HG03439 (cell line): ENCODE measurements at regions not wholly inside any gene's neighbourhood (a gene's known extent, or its start where the extent isn't known, plus 50 kb on each side); places are given as distances from the start of the nearest gene placed in this dataset.
"Not testable (repeated sequence)": the region's sequence is repeated elsewhere in the genome, so short reads cannot be mapped to it uniquely, and the experiment has no call there.

Experiments
- ATAC-seq: cut with Tn5 transposase; IDR thresholded peaks from one replicate; pipeline ENCODE4 v1.9.1; 2021; ENCODE audit warnings: mild to moderate bottlenecking, moderate library complexity; ENCODE audit not compliant: unreplicated experiment

DNA sequence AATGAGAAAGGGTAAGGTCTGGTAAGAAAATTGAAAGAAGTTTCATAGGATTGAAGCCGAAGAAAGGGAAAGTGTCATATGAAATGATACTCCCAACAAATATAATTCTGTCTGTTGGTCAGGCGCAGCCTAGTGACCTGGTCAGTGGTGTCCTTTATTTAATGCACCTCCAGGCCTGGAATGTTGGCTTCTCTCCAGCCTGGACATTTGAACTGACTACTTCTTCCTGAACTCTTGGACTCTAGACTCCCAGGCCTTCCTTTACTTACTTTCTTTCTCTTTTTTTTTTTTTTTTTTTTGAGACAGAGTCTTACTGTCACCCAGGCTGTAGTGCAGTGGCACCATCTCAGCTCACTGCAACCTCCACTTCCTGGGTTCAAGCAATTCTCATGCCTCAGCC, 1381.5 kb upstream of the WWC1 start:
- no peak for ATAC-seq

DNA sequence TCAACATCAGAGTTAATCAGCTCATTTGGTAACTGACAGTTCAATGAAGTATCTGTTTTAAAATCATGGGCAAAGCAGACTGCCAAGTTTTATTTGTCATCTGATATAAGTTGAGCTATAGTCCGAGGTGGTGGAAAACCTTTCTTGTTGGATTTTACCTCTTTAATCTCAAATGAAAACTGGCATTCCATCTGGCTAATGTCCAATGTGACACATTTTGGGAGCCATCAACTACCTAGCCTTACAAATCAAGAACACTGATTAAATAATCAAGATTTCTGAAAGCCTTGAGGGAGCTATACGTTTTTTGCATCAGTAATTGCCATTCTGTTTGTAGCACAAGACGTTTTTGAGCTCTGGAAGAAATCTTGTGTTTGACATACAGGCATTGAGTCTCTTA, 1380.5 kb upstream of the WWC1 start:
- ATAC-seq, result no peak

GRCh38 chr5:166916021-166916420, 1375.4 kb upstream of the WWC1 start:
- ATAC-seq, result no peak

DNA sequence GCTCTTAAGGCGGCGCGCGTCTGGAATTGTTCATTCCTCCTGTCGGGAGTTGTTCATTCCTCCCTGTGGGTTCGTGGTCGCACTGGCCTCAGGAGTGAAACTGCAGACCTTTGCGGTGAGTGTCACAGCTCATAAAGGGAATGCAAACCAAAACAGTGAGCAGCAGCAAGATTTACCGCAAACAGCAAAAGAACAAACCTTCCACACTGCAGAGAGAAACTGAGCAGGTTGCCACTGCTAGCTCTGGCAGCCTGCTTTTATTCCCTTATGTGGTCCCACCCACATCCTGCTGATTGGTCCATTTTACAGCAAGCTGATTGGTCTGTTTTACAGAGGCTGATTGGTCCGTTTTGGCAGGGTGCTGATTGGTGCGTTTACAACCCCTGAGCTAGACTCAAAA, 1365.3 kb upstream of the WWC1 start:
- no peak for ATAC-seq

DNA sequence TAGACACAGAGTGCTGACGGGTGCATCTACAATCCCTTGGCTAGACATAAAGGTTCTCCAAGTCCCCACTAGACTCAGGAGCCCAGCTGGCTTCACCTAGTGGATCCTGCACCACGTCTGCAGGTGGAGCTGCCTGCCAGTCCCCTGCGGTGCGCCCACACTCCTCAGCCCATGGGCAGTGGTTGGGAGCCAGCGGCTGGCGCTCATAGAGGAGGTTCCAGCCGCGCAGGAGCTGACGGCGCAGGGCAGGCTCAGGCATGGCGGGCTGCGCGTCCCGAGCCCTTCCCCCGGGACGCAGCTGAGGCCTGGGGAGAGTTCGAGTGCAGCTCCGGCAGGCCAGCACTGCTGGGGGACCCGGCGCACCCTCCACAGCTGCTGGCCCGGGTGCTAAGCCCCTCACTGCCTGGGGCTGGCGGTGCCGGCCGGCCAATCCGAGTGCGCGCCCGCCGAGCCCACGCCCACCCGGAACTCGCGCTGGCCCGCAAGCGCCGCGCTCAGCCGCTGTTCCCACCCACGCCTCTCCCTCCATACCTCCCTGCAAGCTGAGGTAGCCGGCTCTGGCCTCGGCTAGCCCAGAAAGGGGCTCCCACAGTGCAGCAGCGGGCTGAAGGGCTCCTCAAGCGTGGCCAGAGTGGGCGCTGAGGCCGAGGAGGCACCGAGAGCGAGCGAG, 1364.5 kb upstream of the WWC1 start:
- not testable (repeated sequence) for ATAC-seq

DNA sequence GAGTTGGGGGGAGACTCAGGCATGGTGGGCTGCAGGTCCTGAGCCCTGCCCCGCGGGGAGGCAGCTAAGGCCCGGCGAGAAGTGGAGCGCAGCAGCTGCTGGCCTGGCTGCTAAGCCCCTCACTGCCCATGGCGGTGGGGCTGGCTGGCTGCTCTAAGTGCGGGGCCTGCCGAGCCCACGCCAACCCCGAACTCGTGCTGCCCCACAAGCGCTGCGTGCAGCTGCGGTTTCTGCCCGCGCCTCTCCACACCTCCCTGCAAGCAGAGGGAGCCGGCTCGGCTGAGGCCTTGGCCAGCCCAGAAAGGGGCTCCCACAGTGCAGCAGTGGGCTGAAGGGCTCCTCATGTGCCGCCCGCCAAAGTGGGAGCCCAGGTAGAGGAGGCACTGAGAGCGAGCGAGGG, 1355.1 kb upstream of the WWC1 start:
- no peak for ATAC-seq

GRCh38 chr5:166938071-166938470, 1353.4 kb upstream of the WWC1 start:
- no peak for ATAC-seq

GRCh38 chr5:166942948-166943347, 1348.5 kb upstream of the WWC1 start:
- no peak for ATAC-seq

GRCh38 chr5:166947045-166947444, 1344.4 kb upstream of the WWC1 start:
- ATAC-seq, result no peak

DNA sequence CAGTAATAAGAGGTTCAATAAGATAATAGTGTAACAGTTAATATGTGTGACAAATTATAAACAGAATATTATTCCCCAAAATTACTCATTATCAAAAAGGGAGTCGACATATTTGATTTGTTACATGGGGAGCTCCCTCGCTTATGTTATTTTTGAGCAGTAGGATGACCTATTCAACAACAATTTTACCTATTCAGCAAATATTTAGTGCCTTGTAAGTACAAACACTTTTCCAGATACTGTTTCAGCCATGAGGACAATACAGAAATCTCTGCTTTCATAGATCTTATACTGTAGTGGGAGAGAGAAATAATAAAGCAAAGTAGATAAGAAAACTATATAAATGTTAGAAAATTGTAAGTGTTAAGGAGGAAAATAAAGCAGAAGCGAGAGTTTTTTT, 1342.8 kb upstream of the WWC1 start:
- ATAC-seq, result no peak

- ATAC-seq, result no peak
These were observed 1339.4 kb upstream of the WWC1 start for GRCh38 chr5:166952048-166952447.

- no peak for ATAC-seq
These were observed 1333.7 kb upstream of the WWC1 start for GRCh38 chr5:166957782-166958181.

- no peak for ATAC-seq
These were observed 1331.7 kb upstream of the WWC1 start for GRCh38 chr5:166959766-166960165.

DNA sequence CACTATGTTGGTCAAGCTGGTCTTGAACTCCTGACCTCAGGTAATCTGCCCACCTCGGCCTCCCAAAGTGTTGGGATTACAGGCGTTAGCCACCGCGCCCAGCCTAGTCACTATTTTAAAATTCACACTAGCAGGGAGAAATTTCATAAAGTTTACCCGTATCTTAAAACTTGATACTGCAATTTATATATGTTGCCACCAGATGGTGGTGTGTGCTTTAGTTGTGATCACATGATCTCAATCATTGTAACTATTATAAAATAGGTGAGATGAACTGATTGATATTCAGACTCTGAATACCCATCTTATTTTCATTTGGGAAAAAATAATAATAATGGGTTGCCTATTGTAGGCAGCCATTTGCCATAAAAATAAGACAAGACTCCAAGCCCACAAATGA, 1330.4 kb upstream of the WWC1 start:
- ATAC-seq, result no peak

DNA sequence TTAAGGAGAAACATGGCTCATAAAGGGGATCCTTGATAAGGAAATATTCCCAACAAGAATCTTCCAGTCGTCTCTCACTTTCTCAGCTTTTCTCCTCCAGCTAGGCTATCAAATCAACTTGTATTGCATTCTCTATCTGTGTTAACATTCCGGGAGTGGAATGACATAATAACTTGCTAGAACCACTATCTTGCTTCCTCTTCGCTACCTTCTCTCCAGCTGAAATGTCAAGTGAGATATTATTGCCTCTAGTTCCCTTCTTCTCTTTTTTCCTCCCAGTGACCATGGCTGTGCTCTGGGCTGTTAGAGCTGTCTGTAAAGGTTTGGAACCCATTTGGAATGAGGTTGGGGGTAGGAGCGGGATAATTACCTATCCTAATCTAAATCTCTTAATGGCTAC, 1329.5 kb upstream of the WWC1 start:
- no peak for ATAC-seq

GRCh38 chr5:166962461-166962860, 1329.0 kb upstream of the WWC1 start:
- no peak for ATAC-seq

- ATAC-seq, result no peak
These were observed 1327.8 kb upstream of the WWC1 start for GRCh38 chr5:166963596-166963995.

DNA sequence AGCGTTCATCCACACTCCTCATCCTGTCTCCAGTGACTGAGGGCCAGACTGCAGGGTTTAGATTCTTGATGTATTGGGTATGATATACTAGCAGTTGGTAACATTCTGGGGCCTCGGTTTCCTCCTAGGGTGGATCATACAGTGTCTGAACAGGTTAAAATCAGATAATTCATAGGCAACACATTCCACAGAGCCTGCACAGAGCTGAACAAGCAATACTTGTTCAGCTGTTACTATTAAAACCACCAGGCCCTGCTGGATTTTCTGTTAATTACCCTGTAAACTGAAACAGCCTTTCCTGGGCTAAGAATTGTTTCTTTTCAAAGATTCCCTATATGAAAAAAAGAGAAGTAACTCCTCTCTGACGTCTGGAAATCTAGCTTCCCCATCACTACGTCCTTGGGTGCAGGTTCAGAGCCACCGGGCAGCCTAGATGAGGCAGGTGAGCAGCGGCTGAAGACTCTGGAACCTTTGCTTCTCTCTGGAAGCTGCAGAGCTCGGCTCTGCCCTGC, 1313.5 kb upstream of the WWC1 start:
- ATAC-seq, result no peak

- no peak for ATAC-seq
These were observed 1312.0 kb upstream of the WWC1 start for GRCh38 chr5:166979307-166979895.

DNA sequence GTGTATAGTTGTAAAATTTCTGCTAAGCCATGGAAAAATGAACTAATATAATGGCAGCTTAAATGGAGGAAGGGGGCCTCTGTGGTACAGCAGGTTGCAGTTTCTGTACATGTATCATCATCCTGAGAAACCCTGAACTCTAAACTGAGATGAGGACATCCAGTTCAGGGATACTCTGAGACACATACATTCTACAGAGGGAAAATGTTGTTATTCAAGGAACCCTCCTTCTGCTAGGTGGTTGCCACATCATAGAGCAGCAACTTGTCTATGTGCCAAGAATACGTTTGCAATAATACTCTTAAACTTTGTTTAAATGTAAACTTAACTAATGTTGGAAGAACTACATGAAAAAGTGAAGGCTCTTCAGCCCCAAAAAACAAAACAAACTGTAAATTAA, 1310.8 kb upstream of the WWC1 start:
- no peak for ATAC-seq

DNA sequence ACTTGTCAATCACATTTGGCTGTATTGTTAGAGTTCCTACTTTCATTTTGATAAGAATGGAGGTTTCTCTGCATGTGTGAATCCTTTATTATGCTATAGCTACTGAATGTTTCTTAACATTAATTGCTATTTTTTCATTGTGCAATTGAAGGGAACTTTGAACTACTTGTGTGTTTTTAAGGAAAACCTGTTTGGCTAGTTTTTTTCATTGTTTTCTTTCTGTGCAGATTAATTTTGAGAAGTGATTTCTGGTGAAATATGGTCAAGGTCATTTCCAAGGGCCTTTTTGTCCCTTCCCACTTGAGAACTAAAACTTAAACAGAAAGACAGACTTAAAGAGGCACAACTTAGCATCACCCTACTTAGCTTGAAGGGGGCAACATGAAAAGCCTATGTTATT, 1309.2 kb upstream of the WWC1 start:
- ATAC-seq, result no peak

DNA sequence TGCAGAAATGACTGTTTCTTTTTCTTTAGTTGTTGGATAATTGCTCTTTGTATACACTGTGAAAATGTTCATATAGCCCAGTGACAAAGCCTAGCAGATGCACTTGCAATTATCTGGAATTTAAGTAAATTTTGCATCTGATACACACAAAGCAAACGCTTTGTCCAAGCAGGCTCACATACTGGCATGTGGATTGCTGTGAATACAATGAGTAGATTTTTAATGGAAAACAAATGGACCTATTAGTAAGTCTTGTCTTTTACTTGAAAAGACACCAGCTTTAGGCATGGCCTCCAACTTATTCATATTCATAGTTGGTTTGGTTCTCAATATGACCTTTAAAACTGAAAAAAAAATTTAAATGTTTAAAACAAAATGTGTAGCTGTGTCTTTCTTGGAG, 1299.8 kb upstream of the WWC1 start:
- ATAC-seq, result no peak

GRCh38 chr5:166992108-166992507, 1299.3 kb upstream of the WWC1 start:
- ATAC-seq, result no peak
